Lower leg skin (tissue), 3 donors: ENCODE measurements at regions not wholly inside any gene's neighbourhood (a gene's known extent, or its start where the extent isn't known, plus 50 kb on each side); places are given as distances from the start of the nearest gene placed in this dataset.
"Not testable (repeated sequence)": the region's sequence is repeated elsewhere in the genome, so short reads cannot be mapped to it uniquely, and the experiment has no call there.

Experiments used
- CTCF ChIP-seq, 3 donors: fragments of 450-650 bp; IDR thresholded peaks; one replicate each; pipeline ENCODE4 v1.5.1; 2016; ENCODE audit warnings: antibody characterized with exemption in 3 of 3, mild to moderate bottlenecking in 3 of 3, moderate library complexity in 2 of 3
- POLR2A ChIP-seq, 2 donors: fragments of 450-650 bp; IDR thresholded peaks; one replicate each; pipeline ENCODE4 v1.6.1; 2016 to 2017; ENCODE audit warnings: antibody characterized with exemption in 2 of 2, mild to moderate bottlenecking in 1 of 2, moderate library complexity in 1 of 2

DNA sequence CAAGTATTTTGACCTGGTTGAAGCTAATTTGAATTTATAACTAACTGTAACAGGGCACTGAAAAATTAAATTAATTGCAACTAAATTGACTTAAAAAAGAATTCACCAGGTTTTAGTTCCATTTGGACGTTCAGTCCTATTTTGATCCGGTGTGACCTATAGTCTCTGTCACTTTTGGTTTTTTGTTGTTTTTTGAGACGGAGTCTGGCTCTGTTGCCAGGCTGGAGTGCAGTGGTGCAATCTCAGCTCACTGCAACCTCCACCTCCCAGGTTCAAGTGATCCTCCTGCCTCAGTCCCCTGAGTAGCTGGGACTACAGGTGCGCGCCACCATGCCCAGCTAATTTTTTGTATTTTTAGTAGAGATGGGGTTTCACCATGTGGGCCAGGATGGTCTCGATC, 91.2 kb downstream of the GADD45G start:
- TF ChIP-seq CTCF, POLR2A (IDR thresholded peaks at IDR 0.05): not testable (repeated sequence)
